Neural cell (in vitro differentiated cells): ENCODE measurements at regions not wholly inside any gene's neighbourhood (a gene's known extent, or its start where the extent isn't known, plus 50 kb on each side); places are given as distances from the start of the nearest gene placed in this dataset.

Experiments
- H2AFZ ChIP-seq: fragments of 200-600, 300-800 bp; sonication (generic), shearing (Covaris generic); 2 replicates; pipeline ENCODE4 v1.6.0; 2014; ENCODE audit warnings: low read depth, mild to moderate bottlenecking, antibody characterized with exemption, low read length, moderate library complexity
- H3F3A ChIP-seq: fragments of 200-600 bp; shearing (Covaris generic); 2 replicates; pipeline ENCODE4 v1.6.1; 2016; ENCODE audit warnings: mild to moderate bottlenecking, moderate library complexity, mixed read lengths, antibody characterized with exemption, low read length; ENCODE audit not compliant: insufficient read depth, poor library complexity, severe bottlenecking
- H3K27ac ChIP-seq: fragments of 200-600, 300-800 bp; sonication (generic), shearing (Covaris generic); 2 replicates; pipeline ENCODE4 v1.5.1; 2014; ENCODE audit warnings: mild to moderate bottlenecking, low read length, moderate library complexity
- H3K27me3 ChIP-seq: fragments of 300-800, 200-600 bp; sonication (generic), shearing (Covaris generic); 2 replicates; pipeline ENCODE4 v1.6.0; 2014; ENCODE audit warnings: mild to moderate bottlenecking, low read depth, low read length, moderate library complexity; ENCODE audit not compliant: insufficient read depth
- H3K36me3 ChIP-seq: fragments of 300-800, 200-600 bp; sonication (generic), shearing (Covaris generic); 2 replicates; pipeline ENCODE4 v1.5.1; 2014; ENCODE audit warnings: mild to moderate bottlenecking, antibody characterized with exemption, low read length, moderate library complexity; ENCODE audit not compliant: insufficient read depth
- H3K4me2 ChIP-seq: fragments of 300-800, 200-600 bp; sonication (generic), shearing (Covaris generic); 2 replicates; pipeline ENCODE4 v1.6.0; 2014; ENCODE audit warnings: mild to moderate bottlenecking, low read length
- H3K4me3 ChIP-seq: fragments of 300-800, 200-600 bp; sonication (generic), shearing (Covaris generic); 2 replicates; pipeline ENCODE4 v1.5.1; 2014; ENCODE audit warnings: mild to moderate bottlenecking, low read length, moderate library complexity
- H3K79me2 ChIP-seq: fragments of 200-600 bp; shearing (Covaris generic); replicated peaks from 2 replicates; pipeline ENCODE4 v1.6.0; 2014; ENCODE audit warnings: mild to moderate bottlenecking, low read length, moderate library complexity; ENCODE audit not compliant: insufficient read depth
- H3K9ac ChIP-seq: fragments of 300-800, 200-600 bp; sonication (generic), shearing (Covaris generic); 2 replicates; pipeline ENCODE4 v1.6.1; 2016; ENCODE audit warnings: mild to moderate bottlenecking, low read length, mixed read lengths
- H3K9me2 ChIP-seq: fragments of 200-600 bp; shearing (Covaris generic); 2 replicates; pipeline ENCODE4 v1.6.1; 2016; ENCODE audit warnings: mild to moderate bottlenecking, low read length, mixed read lengths; ENCODE audit not compliant: insufficient read depth
- H3K9me3 ChIP-seq: fragments of 200-600, 300-800 bp; sonication (generic), shearing (Covaris generic); 2 replicates; pipeline ENCODE4 v1.6.1; 2016; ENCODE audit warnings: mild to moderate bottlenecking, mixed run types, low read length, moderate library complexity, mixed read lengths
- H4K20me1 ChIP-seq: fragments of 200-600 bp; shearing (Covaris generic); 2 replicates; pipeline ENCODE4 v1.6.1; 2016; ENCODE audit warnings: mild to moderate bottlenecking, mixed run types; ENCODE audit not compliant: insufficient read depth
- EP300 ChIP-seq: fragments of 450-650 bp; conservative IDR thresholded peaks from 2 replicates; pipeline ENCODE4 v1.6.1; 2014; ENCODE audit warnings: antibody characterized with exemption, mild to moderate bottlenecking, moderate library complexity; ENCODE audit not compliant: poor library complexity, severe bottlenecking
- EZH2 ChIP-seq: fragments of 200-600, 300-800 bp; shearing (Covaris generic), sonication (generic); IDR thresholded peaks from 2 replicates; pipeline ENCODE4 v1.6.1; 2014; ENCODE audit warnings: antibody characterized with exemption, low read length, borderline replicate concordance, mild to moderate bottlenecking; ENCODE audit not compliant: insufficient read depth, poor library complexity, severe bottlenecking
- MXI1 ChIP-seq: fragments of 450-650 bp; conservative IDR thresholded peaks from 2 replicates; pipeline ENCODE4 v1.6.1; 2014; ENCODE audit warnings: antibody characterized with exemption, mild to moderate bottlenecking; ENCODE audit not compliant: poor library complexity, severe bottlenecking
- POLR2AphosphoS5 ChIP-seq: IDR thresholded peaks from 2 replicates; pipeline ENCODE4 v1.6.1; 2012
- RAD21 ChIP-seq: fragments of 450-650 bp; conservative IDR thresholded peaks from 2 replicates; pipeline ENCODE4 v1.6.1; 2014; ENCODE audit warnings: antibody characterized with exemption, mild to moderate bottlenecking, moderate library complexity
- SMC3 ChIP-seq: fragments of 450-650 bp; conservative IDR thresholded peaks from 2 replicates; pipeline ENCODE4 v1.6.1; 2014; ENCODE audit warnings: antibody characterized with exemption, mild to moderate bottlenecking, moderate library complexity; ENCODE audit not compliant: poor library complexity
- TAF1 ChIP-seq: IDR thresholded peaks from 2 replicates; pipeline ENCODE4 v1.6.1; 2012; ENCODE audit warnings: low read depth
- TF ChIP-seq, protein P1 (sequence below): IDR thresholded peaks from 2 replicates; pipeline ENCODE4 v1.6.1; 2012; ENCODE audit warnings: borderline replicate concordance
- TF ChIP-seq, protein P2 (sequence below): fragments of 450-650 bp; IDR thresholded peaks from 2 replicates; pipeline ENCODE4 v1.5.1; 2014; ENCODE audit warnings: antibody characterized with exemption, mild to moderate bottlenecking, moderate library complexity; ENCODE audit not compliant: poor library complexity, severe bottlenecking

DNA sequence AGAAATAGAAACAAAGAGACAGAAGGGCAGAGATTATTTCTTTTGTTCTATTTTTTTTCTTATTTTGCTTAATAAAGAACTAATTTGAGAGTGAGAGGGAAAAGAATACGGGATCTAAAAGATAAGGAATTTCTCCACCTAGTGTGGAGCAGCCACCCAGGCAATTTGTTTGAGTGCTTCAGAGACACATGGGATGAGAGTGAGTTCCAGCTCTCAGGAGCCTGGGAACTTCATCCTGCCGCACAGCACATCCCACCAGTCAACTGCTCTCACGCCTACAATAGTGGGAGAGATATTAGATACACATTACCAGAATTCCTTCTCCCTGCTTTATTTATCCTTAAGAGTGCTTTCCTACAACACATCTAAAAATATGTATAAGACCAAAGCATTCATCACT is 946.4 kb downstream of the PDHA2 start:
- H3K4me2 ChIP-seq, result no peak overlapping the region
- H3K9me3 ChIP-seq, result no peaks in the 10 kb centered on the region
- H3K27ac ChIP-seq, result no peak overlapping the region
- no peaks in the 10 kb centered on the region for H3F3A ChIP-seq
- H3K9me2 ChIP-seq, result no peaks in the 10 kb centered on the region
- no peaks in the 10 kb centered on the region for H3K79me2 ChIP-seq
- no peak overlapping the region for H3K9ac ChIP-seq
- no peak overlapping the region for H2AFZ ChIP-seq
- TF ChIP-seq, protein P1, sequence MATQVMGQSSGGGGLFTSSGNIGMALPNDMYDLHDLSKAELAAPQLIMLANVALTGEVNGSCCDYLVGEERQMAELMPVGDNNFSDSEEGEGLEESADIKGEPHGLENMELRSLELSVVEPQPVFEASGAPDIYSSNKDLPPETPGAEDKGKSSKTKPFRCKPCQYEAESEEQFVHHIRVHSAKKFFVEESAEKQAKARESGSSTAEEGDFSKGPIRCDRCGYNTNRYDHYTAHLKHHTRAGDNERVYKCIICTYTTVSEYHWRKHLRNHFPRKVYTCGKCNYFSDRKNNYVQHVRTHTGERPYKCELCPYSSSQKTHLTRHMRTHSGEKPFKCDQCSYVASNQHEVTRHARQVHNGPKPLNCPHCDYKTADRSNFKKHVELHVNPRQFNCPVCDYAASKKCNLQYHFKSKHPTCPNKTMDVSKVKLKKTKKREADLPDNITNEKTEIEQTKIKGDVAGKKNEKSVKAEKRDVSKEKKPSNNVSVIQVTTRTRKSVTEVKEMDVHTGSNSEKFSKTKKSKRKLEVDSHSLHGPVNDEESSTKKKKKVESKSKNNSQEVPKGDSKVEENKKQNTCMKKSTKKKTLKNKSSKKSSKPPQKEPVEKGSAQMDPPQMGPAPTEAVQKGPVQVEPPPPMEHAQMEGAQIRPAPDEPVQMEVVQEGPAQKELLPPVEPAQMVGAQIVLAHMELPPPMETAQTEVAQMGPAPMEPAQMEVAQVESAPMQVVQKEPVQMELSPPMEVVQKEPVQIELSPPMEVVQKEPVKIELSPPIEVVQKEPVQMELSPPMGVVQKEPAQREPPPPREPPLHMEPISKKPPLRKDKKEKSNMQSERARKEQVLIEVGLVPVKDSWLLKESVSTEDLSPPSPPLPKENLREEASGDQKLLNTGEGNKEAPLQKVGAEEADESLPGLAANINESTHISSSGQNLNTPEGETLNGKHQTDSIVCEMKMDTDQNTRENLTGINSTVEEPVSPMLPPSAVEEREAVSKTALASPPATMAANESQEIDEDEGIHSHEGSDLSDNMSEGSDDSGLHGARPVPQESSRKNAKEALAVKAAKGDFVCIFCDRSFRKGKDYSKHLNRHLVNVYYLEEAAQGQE, result no peak
- TF ChIP-seq MXI1 (no peak), POLR2AphosphoS5 (no peak), TAF1 (no peak), SMC3 (no peak), EP300 (no peak), EZH2 (no peak), RAD21 (no peak)
- TF ChIP-seq, protein P2, sequence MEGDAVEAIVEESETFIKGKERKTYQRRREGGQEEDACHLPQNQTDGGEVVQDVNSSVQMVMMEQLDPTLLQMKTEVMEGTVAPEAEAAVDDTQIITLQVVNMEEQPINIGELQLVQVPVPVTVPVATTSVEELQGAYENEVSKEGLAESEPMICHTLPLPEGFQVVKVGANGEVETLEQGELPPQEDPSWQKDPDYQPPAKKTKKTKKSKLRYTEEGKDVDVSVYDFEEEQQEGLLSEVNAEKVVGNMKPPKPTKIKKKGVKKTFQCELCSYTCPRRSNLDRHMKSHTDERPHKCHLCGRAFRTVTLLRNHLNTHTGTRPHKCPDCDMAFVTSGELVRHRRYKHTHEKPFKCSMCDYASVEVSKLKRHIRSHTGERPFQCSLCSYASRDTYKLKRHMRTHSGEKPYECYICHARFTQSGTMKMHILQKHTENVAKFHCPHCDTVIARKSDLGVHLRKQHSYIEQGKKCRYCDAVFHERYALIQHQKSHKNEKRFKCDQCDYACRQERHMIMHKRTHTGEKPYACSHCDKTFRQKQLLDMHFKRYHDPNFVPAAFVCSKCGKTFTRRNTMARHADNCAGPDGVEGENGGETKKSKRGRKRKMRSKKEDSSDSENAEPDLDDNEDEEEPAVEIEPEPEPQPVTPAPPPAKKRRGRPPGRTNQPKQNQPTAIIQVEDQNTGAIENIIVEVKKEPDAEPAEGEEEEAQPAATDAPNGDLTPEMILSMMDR, result no peak
- H3K27me3 ChIP-seq, result no peaks in the 10 kb centered on the region
- no peak overlapping the region for H3K4me3 ChIP-seq
- no peaks in the 10 kb centered on the region for H3K36me3 ChIP-seq
- no peaks in the 10 kb centered on the region for H4K20me1 ChIP-seq

DNA sequence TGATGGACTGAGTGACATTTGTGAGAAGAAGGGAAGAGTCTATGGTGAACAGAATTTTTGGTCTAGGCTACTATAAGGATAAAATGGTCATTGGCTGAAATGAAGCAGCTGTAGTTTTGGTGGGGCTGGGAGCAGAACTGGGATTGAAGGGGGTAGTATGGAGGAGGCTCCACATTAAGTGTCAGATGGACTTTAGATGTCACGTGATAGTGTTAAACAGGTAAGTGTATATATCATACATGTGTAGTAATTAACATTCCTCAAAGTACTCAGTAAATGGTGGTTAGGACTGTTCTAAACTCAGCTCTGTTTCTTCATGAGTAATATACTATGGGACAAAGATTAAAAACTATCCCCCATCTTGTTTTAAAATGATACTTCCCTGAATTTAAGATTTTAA is 947.9 kb downstream of the PDHA2 start:
- H2AFZ ChIP-seq, result no peak overlapping the region
- H3K36me3 ChIP-seq, result no peaks in the 10 kb centered on the region
- H4K20me1 ChIP-seq, result no peaks in the 10 kb centered on the region
- no peak for TF ChIP-seq SMC3
- no peak for TF ChIP-seq MXI1
- TF ChIP-seq, protein P1, result no peak
- TF ChIP-seq TAF1, result no peak
- no peak for TF ChIP-seq EZH2
- TF ChIP-seq RAD21, result no peak
- TF ChIP-seq POLR2AphosphoS5, result no peak
- TF ChIP-seq, protein P2, result no peak
- TF ChIP-seq EP300, result no peak
- no peak overlapping the region for H3K4me2 ChIP-seq
- H3K4me3 ChIP-seq, result no peak overlapping the region
- no peaks in the 10 kb centered on the region for H3F3A ChIP-seq
- no peaks in the 10 kb centered on the region for H3K9me2 ChIP-seq
- no peaks in the 10 kb centered on the region for H3K27me3 ChIP-seq
- no peak overlapping the region for H3K9ac ChIP-seq
- no peak overlapping the region for H3K27ac ChIP-seq
- H3K9me3 ChIP-seq, result no peaks in the 10 kb centered on the region
- no peaks in the 10 kb centered on the region for H3K79me2 ChIP-seq
